ENCODE measurements at regions not wholly inside any gene's neighbourhood (a gene's known extent, or its start where the extent isn't known, plus 50 kb on each side); places are given as distances from the start of the nearest gene placed in this dataset.
"Not testable (repeated sequence)": the region's sequence is repeated elsewhere in the genome, so short reads cannot be mapped to it uniquely, and the experiment has no call there.

GRCh38 chr4:138802499-138802898 lies 213.1 kb upstream of the NOCT start:
- no peak for DNase-seq (ENCODE audit: low read depth)

- no peak for DNase-seq (ENCODE audit: low read depth)
Measured at GRCh38 chr4:138800421-138800820, 215.2 kb upstream of the NOCT start.

- no peak for DNase-seq (ENCODE audit: low read depth)
Measured at GRCh38 chr4:138798404-138798803, 217.2 kb upstream of the NOCT start.

GRCh38 chr4:138797646-138798045 lies 217.9 kb upstream of the NOCT start:
- DNase-seq (ENCODE audit: low read depth), result no peak

- DNase-seq (ENCODE audit: low read depth), result no peak
Measured at GRCh38 chr4:138796761-138797160, 218.8 kb upstream of the NOCT start.

GRCh38 chr4:138790706-138791340 lies 224.8 kb upstream of the NOCT start:
- DNase-seq (ENCODE audit: low read depth), result no peak

- DNase-seq (ENCODE audit: low read depth), result no peak
Measured at GRCh38 chr4:138789796-138790195, 225.8 kb upstream of the NOCT start.

GRCh38 chr4:138788857-138789256 lies 226.7 kb upstream of the NOCT start:
- DNase-seq (ENCODE audit: low read depth), result no peak

- peak; percentile 9 for DNase-seq (ENCODE audit: low read depth)
Measured at GRCh38 chr4:138788267-138788790, 227.3 kb upstream of the NOCT start.

- DNase-seq (ENCODE audit: low read depth), result not testable (repeated sequence)
Measured at GRCh38 chr4:138779761-138780160, 235.8 kb upstream of the NOCT start.

- DNase-seq (ENCODE audit: low read depth), result peak; percentile 2
Measured at GRCh38 chr4:138775890-138776289, 239.7 kb upstream of the NOCT start.

- peak; percentile 20 for DNase-seq (ENCODE audit: low read depth)
Measured at GRCh38 chr4:138775489-138775888, 240.1 kb upstream of the NOCT start.

GRCh38 chr4:138774940-138775339 lies 240.6 kb upstream of the NOCT start:
- DNase-seq (ENCODE audit: low read depth), result no peak

GRCh38 chr4:138774125-138774524 lies 241.5 kb upstream of the NOCT start:
- not testable (repeated sequence) for DNase-seq (ENCODE audit: low read depth)

- no peak for DNase-seq (ENCODE audit: low read depth)
Measured at GRCh38 chr4:138773321-138773720, 242.3 kb upstream of the NOCT start.

GRCh38 chr4:138772366-138772765 lies 243.2 kb upstream of the NOCT start:
- DNase-seq (ENCODE audit: low read depth), result peak; percentile 63

GRCh38 chr4:138770818-138771217 lies 244.8 kb upstream of the NOCT start:
- DNase-seq (ENCODE audit: low read depth), result no peak

- DNase-seq (ENCODE audit: low read depth), result no peak
Measured at GRCh38 chr4:138766332-138766731, 249.2 kb upstream of the NOCT start.

- no peak for DNase-seq (ENCODE audit: low read depth)
Measured at GRCh38 chr4:138765442-138765841, 250.1 kb upstream of the NOCT start.

- DNase-seq (ENCODE audit: low read depth), result no peak
Measured at GRCh38 chr4:138761638-138762220, 253.9 kb upstream of the NOCT start.

GRCh38 chr4:138759554-138759902 lies 256.1 kb upstream of the NOCT start:
- no peak for DNase-seq (ENCODE audit: low read depth)

- no peak for DNase-seq (ENCODE audit: low read depth)
Measured at GRCh38 chr4:138758876-138759553, 256.6 kb upstream of the NOCT start.

GRCh38 chr4:138758196-138758595 lies 257.4 kb upstream of the NOCT start:
- no peak for DNase-seq (ENCODE audit: low read depth)
